Kidney (tissue), 13 donors: ENCODE measurements at regions not wholly inside any gene's neighbourhood (a gene's known extent, or its start where the extent isn't known, plus 50 kb on each side); places are given as distances from the start of the nearest gene placed in this dataset.

Experiments
- DNase-seq, 5 donors: peaks; one replicate each; pipeline ENCODE4 v3.0.0-alpha.2; 2013 to 2020
- FAIRE-seq: peaks from 2 replicates; lab custom pipeline; 2012; peaks lifted over from hg19 to GRCh38; lab: Jason Lieb, UNC
- H3K27ac ChIP-seq, 2 donors: one replicate each; pipeline ENCODE4 v1.7.0; 2013; ENCODE audit warnings: low read depth in 2 of 2, low read length in 2 of 2, inconsistent platforms in 1 of 2
- H3K27me3 ChIP-seq: one replicate; pipeline ENCODE4 v1.7.1; 2013; ENCODE audit warnings: low read length, inconsistent platforms; ENCODE audit not compliant: control insufficient read depth, insufficient read depth
- H3K36me3 ChIP-seq, 3 donors: one replicate each; pipeline versions ENCODE4 v1.7.0 to v1.7.1; 2013; ENCODE audit warnings: low read length in 3 of 3, control low read depth in 1 of 3, inconsistent platforms in 1 of 3; ENCODE audit not compliant: insufficient read depth in 3 of 3, control insufficient read depth in 2 of 3
- H3K4me1 ChIP-seq, 3 donors: one replicate each; pipeline versions ENCODE4 v1.7.0 to v1.7.1; 2013; ENCODE audit warnings: low read length in 3 of 3, inconsistent platforms in 1 of 3, low read depth in 1 of 3; ENCODE audit not compliant: control insufficient read depth in 2 of 3, insufficient read depth in 2 of 3
- H3K4me3 ChIP-seq, 3 donors: one replicate each; pipeline versions ENCODE4 v1.7.0 to v1.8.1; 2013; ENCODE audit warnings: low read length in 3 of 3, control low read depth in 1 of 3, inconsistent platforms in 1 of 3
- H3K9ac ChIP-seq, 3 donors: one replicate each; pipeline versions ENCODE4 v1.7.0 to v1.7.1; 2013; ENCODE audit warnings: low read length in 3 of 3, control low read depth in 1 of 3, inconsistent platforms in 1 of 3
- H3K9me3 ChIP-seq, 3 donors: one replicate each; pipeline versions ENCODE4 v1.7.0 to v1.7.1; 2013; ENCODE audit warnings: low read length in 3 of 3, control low read depth in 1 of 3, inconsistent platforms in 1 of 3; ENCODE audit not compliant: control insufficient read depth in 2 of 3, insufficient read depth in 1 of 3
- intact Hi-C: fragments of 100-400 bp; cut with DNase I; formaldehyde crosslinking; loops from one replicate; pipeline ENCODE4 v1.11.1; 2022
- TF ChIP-seq, protein P1 (sequence below): IDR thresholded peaks from 3 replicates; pipeline ENCODE4 v1.5.1; 2012; ENCODE audit warnings: mild to moderate bottlenecking, moderate library complexity, borderline replicate concordance; ENCODE audit not compliant: insufficient read depth; ENCODE audit errors: extremely low read depth
- donor health status: control.
- donor health status: control.
- donor health status: control.
- donor health status: control.
- donor health status: control.
- donor health status: DM: yes; HTN: yes; CAD: no.
- donor health status: Normal renal cell carcinoma (clear cell type).

GRCh38 chr6:151716526-151716932, 91.0 kb upstream of the ESR1 start:
- no peaks in the 10 kb centered on the region for H3K27me3 ChIP-seq
- FAIRE-seq (no peak), DNase-seq (peak; percentile 53 to 81 (median 62))
- H3K4me1 ChIP-seq: peaks cover 0 to 6% (median 0%) of the 10 kb centered on the region in 3 donors
- TF ChIP-seq, protein P1, sequence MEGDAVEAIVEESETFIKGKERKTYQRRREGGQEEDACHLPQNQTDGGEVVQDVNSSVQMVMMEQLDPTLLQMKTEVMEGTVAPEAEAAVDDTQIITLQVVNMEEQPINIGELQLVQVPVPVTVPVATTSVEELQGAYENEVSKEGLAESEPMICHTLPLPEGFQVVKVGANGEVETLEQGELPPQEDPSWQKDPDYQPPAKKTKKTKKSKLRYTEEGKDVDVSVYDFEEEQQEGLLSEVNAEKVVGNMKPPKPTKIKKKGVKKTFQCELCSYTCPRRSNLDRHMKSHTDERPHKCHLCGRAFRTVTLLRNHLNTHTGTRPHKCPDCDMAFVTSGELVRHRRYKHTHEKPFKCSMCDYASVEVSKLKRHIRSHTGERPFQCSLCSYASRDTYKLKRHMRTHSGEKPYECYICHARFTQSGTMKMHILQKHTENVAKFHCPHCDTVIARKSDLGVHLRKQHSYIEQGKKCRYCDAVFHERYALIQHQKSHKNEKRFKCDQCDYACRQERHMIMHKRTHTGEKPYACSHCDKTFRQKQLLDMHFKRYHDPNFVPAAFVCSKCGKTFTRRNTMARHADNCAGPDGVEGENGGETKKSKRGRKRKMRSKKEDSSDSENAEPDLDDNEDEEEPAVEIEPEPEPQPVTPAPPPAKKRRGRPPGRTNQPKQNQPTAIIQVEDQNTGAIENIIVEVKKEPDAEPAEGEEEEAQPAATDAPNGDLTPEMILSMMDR: no peak
- no peak overlapping the region for H3K27ac ChIP-seq
- H3K36me3 ChIP-seq: no peaks in the 10 kb centered on the region
- intact Hi-C loops: no loop called here
- no peak overlapping the region for H3K9ac ChIP-seq
- H3K9me3 ChIP-seq: no peaks in the 10 kb centered on the region
- H3K4me3 ChIP-seq: no peak overlapping the region

GRCh38 chr6:151719070-151719469, 88.4 kb upstream of the ESR1 start:
- DNase-seq (no peak), FAIRE-seq (no peak)
- no peak overlapping the region for H3K27ac ChIP-seq
- no peaks in the 10 kb centered on the region for H3K27me3 ChIP-seq
- H3K4me3 ChIP-seq: no peak overlapping the region
- H3K4me1 ChIP-seq: peaks cover 0 to 6% (median 0%) of the 10 kb centered on the region in 3 donors
- H3K36me3 ChIP-seq: no peaks in the 10 kb centered on the region
- no peak overlapping the region for H3K9ac ChIP-seq
- intact Hi-C loops: no loop called here
- no peaks in the 10 kb centered on the region for H3K9me3 ChIP-seq
- TF ChIP-seq, protein P1: no peak

GRCh38 chr6:151721146-151721545, 86.3 kb upstream of the ESR1 start:
- no peaks in the 10 kb centered on the region for H3K27me3 ChIP-seq
- FAIRE-seq: no peak
- H3K36me3 ChIP-seq: no peaks in the 10 kb centered on the region
- peaks cover 0 to 4% (median 0%) of the 10 kb centered on the region in 3 donors for H3K4me1 ChIP-seq
- TF ChIP-seq, protein P1: no peak
- H3K4me3 ChIP-seq: no peak overlapping the region
- H3K9me3 ChIP-seq: no peaks in the 10 kb centered on the region
- intact Hi-C loops: no loop called here
- no peak overlapping the region for H3K9ac ChIP-seq
- H3K27ac ChIP-seq: no peak overlapping the region
- DNase-seq: no peak

DNA sequence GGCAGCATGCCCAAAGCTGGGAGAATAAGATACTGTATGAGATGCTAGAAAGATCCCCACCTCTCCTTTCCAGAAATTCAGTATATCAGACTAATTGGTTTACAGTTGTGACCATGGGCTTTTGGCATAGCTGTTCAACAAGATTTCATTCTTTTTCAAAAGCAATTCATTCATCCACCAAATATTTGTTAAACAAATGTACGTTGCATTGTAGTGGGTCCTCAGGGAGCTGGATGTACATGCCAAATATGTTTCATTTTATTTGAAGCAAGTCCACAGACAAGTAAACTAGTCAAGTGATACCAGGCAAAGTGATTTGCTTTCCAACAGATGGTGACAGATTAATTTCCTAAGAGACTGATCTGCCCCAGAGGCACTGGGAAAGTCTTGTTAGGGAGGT, 85.8 kb upstream of the ESR1 start:
- Histone ChIP-seq H3K36me3 (no peaks in the 10 kb centered on the region), H3K4me3 (no peak overlapping the region), H3K4me1 (no peaks in the 10 kb centered on the region), H3K27ac (no peak overlapping the region), H3K9me3 (no peaks in the 10 kb centered on the region), H3K27me3 (no peaks in the 10 kb centered on the region), H3K9ac (no peak overlapping the region)
- DNase-seq (no peak), FAIRE-seq (no peak)
- TF ChIP-seq, protein P1: no peak
- intact Hi-C loops: no loop called here
